Parathyroid adenoma (tissue), 2 donors: ENCODE measurements at regions not wholly inside any gene's neighbourhood (a gene's known extent, or its start where the extent isn't known, plus 50 kb on each side); places are given as distances from the start of the nearest gene placed in this dataset.

ENCODE experiments used
- H2AFZ ChIP-seq: fragments of 300-600 bp; sonication (generic); one replicate; pipeline ENCODE4 v1.7.0; 2017; ENCODE audit warnings: antibody characterized with exemption, mild to moderate bottlenecking
- H3K27ac ChIP-seq: fragments of 300-600 bp; sonication (generic); one replicate; pipeline ENCODE4 v1.7.0; 2017
- H3K27me3 ChIP-seq: fragments of 300-600 bp; sonication (generic); one replicate; pipeline ENCODE4 v1.7.0; 2017; ENCODE audit warnings: low read length; ENCODE audit not compliant: control insufficient read depth, insufficient read depth
- H3K36me3 ChIP-seq: fragments of 300-600 bp; sonication (generic); one replicate; pipeline ENCODE4 v1.7.0; 2017; ENCODE audit warnings: low read length; ENCODE audit not compliant: control insufficient read depth, insufficient read depth
- H3K4me1 ChIP-seq: fragments of 300-600 bp; sonication (generic); one replicate; pipeline ENCODE4 v1.7.0; 2017; ENCODE audit warnings: control low read depth
- H3K4me2 ChIP-seq: fragments of 300-600 bp; sonication (generic); one replicate; pipeline ENCODE4 v1.7.0; 2017; ENCODE audit warnings: low read length
- H3K4me3 ChIP-seq: fragments of 300-600 bp; sonication (generic); one replicate; pipeline ENCODE4 v1.7.0; 2017; ENCODE audit warnings: low read depth, low read length
- H3K79me2 ChIP-seq: fragments of 300-600 bp; sonication (generic); one replicate; pipeline ENCODE4 v1.7.0; 2017; ENCODE audit warnings: control low read depth
- H3K9ac ChIP-seq: fragments of 300-600 bp; sonication (generic); one replicate; pipeline ENCODE4 v1.7.0; 2017; ENCODE audit warnings: mild to moderate bottlenecking
- H3K9me3 ChIP-seq: fragments of 300-600 bp; sonication (generic); one replicate; pipeline ENCODE4 v1.7.0; 2017; ENCODE audit warnings: low read length; ENCODE audit not compliant: control insufficient read depth
- TF ChIP-seq, protein P1 (sequence below): fragments of 300-600 bp; sonication (generic); IDR thresholded peaks from one replicate; pipeline ENCODE4 v1.7.0; 2017; ENCODE audit warnings: antibody characterized with exemption, mild to moderate bottlenecking
- donor health status: primary hyperparathyroidism.

DNA sequence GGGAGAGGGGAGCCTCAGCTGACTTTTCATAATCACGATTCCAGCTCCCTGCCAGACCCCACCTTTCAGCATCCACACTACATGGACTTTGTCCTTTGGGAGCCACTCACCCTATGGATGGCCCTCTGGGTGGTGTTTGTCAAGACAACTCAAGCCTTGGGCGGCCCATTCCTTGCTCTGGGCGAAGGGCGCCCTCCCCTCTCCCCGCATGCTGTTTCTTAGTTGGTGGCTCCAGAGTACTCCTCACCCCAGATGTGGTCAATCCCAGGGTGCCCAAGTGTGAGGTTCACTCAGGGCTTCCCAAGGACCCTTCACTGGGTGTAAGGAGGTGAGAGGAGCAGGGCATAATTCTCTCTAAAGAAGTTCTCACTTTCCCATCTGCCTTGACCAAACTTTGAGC, 710.0 kb downstream of the QKI start:
- H3K4me2 ChIP-seq = no peak overlapping the region
- no peak overlapping the region for H3K27ac ChIP-seq
- no peak overlapping the region for H3K4me3 ChIP-seq
- no peaks in the 10 kb centered on the region for H3K4me1 ChIP-seq
- H2AFZ ChIP-seq = no peak overlapping the region
- H3K27me3 ChIP-seq = no peaks in the 10 kb centered on the region
- TF ChIP-seq, protein P1, sequence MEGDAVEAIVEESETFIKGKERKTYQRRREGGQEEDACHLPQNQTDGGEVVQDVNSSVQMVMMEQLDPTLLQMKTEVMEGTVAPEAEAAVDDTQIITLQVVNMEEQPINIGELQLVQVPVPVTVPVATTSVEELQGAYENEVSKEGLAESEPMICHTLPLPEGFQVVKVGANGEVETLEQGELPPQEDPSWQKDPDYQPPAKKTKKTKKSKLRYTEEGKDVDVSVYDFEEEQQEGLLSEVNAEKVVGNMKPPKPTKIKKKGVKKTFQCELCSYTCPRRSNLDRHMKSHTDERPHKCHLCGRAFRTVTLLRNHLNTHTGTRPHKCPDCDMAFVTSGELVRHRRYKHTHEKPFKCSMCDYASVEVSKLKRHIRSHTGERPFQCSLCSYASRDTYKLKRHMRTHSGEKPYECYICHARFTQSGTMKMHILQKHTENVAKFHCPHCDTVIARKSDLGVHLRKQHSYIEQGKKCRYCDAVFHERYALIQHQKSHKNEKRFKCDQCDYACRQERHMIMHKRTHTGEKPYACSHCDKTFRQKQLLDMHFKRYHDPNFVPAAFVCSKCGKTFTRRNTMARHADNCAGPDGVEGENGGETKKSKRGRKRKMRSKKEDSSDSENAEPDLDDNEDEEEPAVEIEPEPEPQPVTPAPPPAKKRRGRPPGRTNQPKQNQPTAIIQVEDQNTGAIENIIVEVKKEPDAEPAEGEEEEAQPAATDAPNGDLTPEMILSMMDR = no peak
- no peaks in the 10 kb centered on the region for H3K36me3 ChIP-seq
- no peaks in the 10 kb centered on the region for H3K79me2 ChIP-seq
- no peak overlapping the region for H3K9ac ChIP-seq
- H3K9me3 ChIP-seq = no peaks in the 10 kb centered on the region

DNA sequence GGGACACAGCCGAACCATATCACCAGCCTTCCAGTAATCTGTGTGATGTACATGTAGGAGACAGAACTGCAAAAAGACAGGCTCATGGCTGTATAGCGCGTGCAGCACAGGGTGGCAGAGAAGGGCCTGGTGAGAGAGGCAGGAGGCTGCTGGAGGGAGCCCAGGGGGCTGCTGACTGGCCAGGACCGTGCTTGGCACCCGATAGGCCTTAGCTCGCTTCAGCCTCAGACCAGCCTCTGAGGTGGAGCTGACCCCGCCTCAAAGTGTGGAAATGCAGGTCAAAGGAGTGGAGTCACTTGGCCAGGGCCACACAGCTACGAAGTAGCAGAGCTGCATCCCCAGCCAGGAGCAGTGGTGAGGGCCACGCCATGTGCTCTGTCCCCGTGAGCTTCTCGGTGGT, 707.6 kb downstream of the QKI start:
- Histone ChIP-seq H3K9me3 (no peaks in the 10 kb centered on the region), H3K79me2 (no peaks in the 10 kb centered on the region), H3K9ac (no peak overlapping the region), H3K36me3 (no peaks in the 10 kb centered on the region), H3K4me2 (no peak overlapping the region), H3K27ac (no peak overlapping the region), H2AFZ (no peak overlapping the region), H3K27me3 (no peaks in the 10 kb centered on the region), H3K4me1 (no peaks in the 10 kb centered on the region), H3K4me3 (no peak overlapping the region)
- TF ChIP-seq, protein P1 = no peak

DNA sequence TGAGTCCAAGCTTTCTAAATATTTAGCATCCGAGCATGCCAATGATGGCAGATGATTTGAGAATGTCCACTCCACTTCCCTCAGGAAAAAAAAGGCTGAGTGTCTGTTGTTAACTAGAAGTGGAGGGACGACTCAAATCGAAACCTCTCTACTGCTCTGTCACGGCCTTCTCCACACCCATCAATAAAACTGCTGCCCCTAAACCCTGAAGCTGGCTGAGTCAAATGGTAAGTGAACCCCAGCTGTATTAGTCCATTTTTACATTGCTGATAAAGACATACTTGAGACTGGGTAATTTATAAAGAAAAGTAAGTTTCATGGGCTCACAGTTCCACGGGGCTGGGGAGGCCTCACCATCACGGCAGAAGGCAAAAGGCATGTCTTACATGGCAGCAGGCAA, 707.0 kb downstream of the QKI start:
- no peak overlapping the region for H3K4me3 ChIP-seq
- no peak overlapping the region for H3K27ac ChIP-seq
- no peaks in the 10 kb centered on the region for H3K79me2 ChIP-seq
- no peak overlapping the region for H3K4me2 ChIP-seq
- H3K36me3 ChIP-seq = no peaks in the 10 kb centered on the region
- no peaks in the 10 kb centered on the region for H3K27me3 ChIP-seq
- H3K9me3 ChIP-seq = no peaks in the 10 kb centered on the region
- no peaks in the 10 kb centered on the region for H3K4me1 ChIP-seq
- H2AFZ ChIP-seq = no peak overlapping the region
- H3K9ac ChIP-seq = no peak overlapping the region
- TF ChIP-seq, protein P1 = no peak

DNA sequence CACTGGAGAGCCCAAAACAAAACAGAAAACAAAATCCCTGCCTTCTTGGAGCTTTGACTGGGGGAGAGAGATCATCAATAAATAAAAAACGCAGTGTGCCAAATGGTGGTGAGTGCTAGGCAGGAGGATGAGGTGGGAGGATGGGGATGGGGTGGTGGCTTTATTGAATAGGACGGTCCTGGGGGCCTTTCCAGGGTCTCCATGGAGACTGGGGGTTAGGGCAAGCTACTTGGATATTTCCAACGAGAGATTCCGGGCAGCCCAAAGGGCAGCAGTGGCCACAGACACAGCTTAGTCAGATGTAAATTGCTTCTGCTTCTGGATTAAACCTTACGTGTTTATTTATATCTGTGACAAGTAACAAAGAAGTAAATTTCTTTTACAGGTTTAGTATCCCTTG, 700.1 kb downstream of the QKI start:
- Histone ChIP-seq H3K27me3 (no peaks in the 10 kb centered on the region), H3K27ac (no peak overlapping the region), H2AFZ (no peak overlapping the region), H3K9ac (no peak overlapping the region), H3K4me3 (no peak overlapping the region), H3K4me1 (no peaks in the 10 kb centered on the region), H3K36me3 (no peaks in the 10 kb centered on the region), H3K9me3 (no peaks in the 10 kb centered on the region), H3K4me2 (no peak overlapping the region), H3K79me2 (no peaks in the 10 kb centered on the region)
- TF ChIP-seq, protein P1 = no peak

DNA sequence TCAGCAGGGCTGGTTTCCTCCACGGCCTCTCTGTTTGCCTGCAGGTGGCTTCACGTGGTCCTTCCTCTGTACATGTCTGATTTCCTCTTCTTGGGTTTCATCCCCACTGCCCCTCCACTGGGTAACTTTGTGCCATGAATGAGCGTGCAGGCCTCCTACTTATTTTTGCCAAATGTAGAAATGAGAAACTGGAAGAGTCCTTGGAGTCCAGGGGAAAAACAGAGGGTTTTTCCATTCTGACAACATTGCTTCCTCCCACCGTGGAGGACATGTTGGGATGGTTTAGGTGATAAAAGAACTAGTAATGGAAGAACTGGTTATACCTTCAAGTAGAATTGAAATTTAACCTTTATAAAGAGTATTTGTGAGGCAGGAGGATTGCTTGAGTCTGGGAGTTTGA, 699.5 kb downstream of the QKI start:
- TF ChIP-seq, protein P1 = no peak
- no peak overlapping the region for H3K4me2 ChIP-seq
- no peak overlapping the region for H3K9ac ChIP-seq
- H3K4me1 ChIP-seq = no peaks in the 10 kb centered on the region
- no peaks in the 10 kb centered on the region for H3K9me3 ChIP-seq
- H3K27me3 ChIP-seq = no peaks in the 10 kb centered on the region
- H2AFZ ChIP-seq = no peak overlapping the region
- H3K79me2 ChIP-seq = no peaks in the 10 kb centered on the region
- no peak overlapping the region for H3K27ac ChIP-seq
- H3K4me3 ChIP-seq = no peak overlapping the region
- H3K36me3 ChIP-seq = no peaks in the 10 kb centered on the region
